Tibial nerve (tissue), 4 donors: ENCODE measurements at regions not wholly inside any gene's neighbourhood (a gene's known extent, or its start where the extent isn't known, plus 50 kb on each side); places are given as distances from the start of the nearest gene placed in this dataset.
A peak's percentile ranks its signal among the peaks of the same experiment; 100 is the strongest.

ENCODE experiments used
- DNase-seq, 2 donors: peaks; one replicate each; pipeline ENCODE4 v3.0.0-alpha.2; 2019; ENCODE audit warnings: low spot score in 2 of 2
- H3K27ac ChIP-seq, 4 donors: fragments of 200-600 bp; sonication (generic) in 3 of 4; one replicate each; pipeline ENCODE4 v1.5.1; 2017 to 2019; ENCODE audit warnings: mild to moderate bottlenecking in 1 of 4
- H3K27me3 ChIP-seq, 2 donors: fragments of 200-600 bp; sonication (generic) in 1 of 2; one replicate each; pipeline versions ENCODE4 v1.5.1 to v1.6.0; 2017 to 2019
- H3K36me3 ChIP-seq, 3 donors: fragments of 200-600 bp; sonication (generic); one replicate each; pipeline ENCODE4 v1.5.1; 2018 to 2019
- H3K4me1 ChIP-seq, 4 donors: fragments of 200-600 bp; sonication (generic) in 3 of 4; one replicate each; pipeline ENCODE4 v1.5.1; 2017 to 2019
- H3K4me3 ChIP-seq, 4 donors: fragments of 200-600 bp; sonication (generic) in 3 of 4; one replicate each; pipeline ENCODE4 v1.5.1; 2017 to 2019; ENCODE audit warnings: mild to moderate bottlenecking in 1 of 4, moderate library complexity in 1 of 4
- H3K9me3 ChIP-seq, 4 donors: fragments of 200-600 bp; sonication (generic) in 3 of 4; one replicate each; pipeline ENCODE4 v1.5.1; 2017 to 2019
- EP300 ChIP-seq, 2 donors: sonication (generic); formaldehyde crosslinking; IDR thresholded peaks; one replicate each; pipeline ENCODE4 v1.6.1; 2017; ENCODE audit warnings: antibody characterized with exemption in 2 of 2, mild to moderate bottlenecking in 1 of 2
- POLR2A ChIP-seq, 2 donors: fragments of 450-650 bp; IDR thresholded peaks; one replicate each; pipeline ENCODE4 v1.6.1; 2017; ENCODE audit warnings: antibody characterized with exemption in 2 of 2, mild to moderate bottlenecking in 2 of 2, moderate library complexity in 2 of 2
- whole genome bisulfite sequencing, 2 donors: methylation state at CpG; one replicate each; pipeline ENCODE4 v1.1.5; 2018; 5-methylcytosine and 5-hydroxymethylcytosine counted together
- TF ChIP-seq, protein P1 (sequence below), 5 experiments: fragments of 200-600 bp in 3 of 5; fragments of 450-650 bp in 2 of 5; sonication (generic) in 3 of 5; IDR thresholded peaks; one replicate each; pipeline ENCODE4 v1.5.1; 2016 to 2019; ENCODE audit warnings: antibody characterized with exemption in 5 of 5, mild to moderate bottlenecking in 3 of 5, moderate library complexity in 2 of 5

DNA sequence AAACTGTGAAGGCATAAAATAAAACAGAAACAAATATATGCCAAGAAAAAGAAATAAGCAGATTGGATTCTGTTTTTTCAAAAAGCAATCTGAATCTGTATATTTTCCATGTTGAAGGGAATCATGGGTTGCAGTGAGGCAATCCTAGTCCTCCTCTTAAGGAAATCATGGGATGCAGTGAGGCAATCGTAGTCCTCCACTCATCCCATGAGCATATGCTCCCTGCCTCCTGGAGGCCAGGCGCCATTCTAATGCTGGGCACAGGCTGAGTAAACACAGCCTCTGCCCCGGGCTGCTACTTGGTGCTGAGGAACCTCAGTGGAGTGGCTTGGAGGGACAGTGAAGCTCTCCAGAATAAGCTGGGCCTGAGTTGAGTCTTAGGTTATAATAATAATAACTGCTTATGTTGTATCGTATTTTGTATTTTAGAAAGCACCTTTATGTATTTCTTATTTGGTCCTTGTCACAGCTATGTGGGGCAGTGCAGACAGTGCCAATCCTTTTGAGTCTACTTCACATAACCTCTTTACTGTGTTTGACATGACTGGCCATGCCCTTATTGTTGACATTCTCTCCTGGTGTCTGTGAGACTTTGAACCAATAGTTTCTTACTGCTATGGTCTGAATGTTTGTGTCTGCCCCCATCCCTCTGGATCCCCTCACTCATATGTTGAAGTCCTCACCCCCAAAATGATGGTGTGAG lies 56.6 kb upstream of the CITED2 start:
- Histone ChIP-seq H3K4me3 (no peak overlapping the region), H3K36me3 (no peaks in the 10 kb centered on the region), H3K9me3 (peaks cover 0 to 6% (median 0%) of the 10 kb centered on the region in 4 donors), H3K4me1 (no peaks in the 10 kb centered on the region), H3K27ac (no peak overlapping the region), H3K27me3 (no peaks in the 10 kb centered on the region)
- DNase-seq = no peak
- TF ChIP-seq EP300 (IDR thresholded peaks at IDR 0.05) (peak in 1 of 2 donors; percentile 20), POLR2A (IDR thresholded peaks at IDR 0.05) (no peak)
- TF ChIP-seq, protein P1, sequence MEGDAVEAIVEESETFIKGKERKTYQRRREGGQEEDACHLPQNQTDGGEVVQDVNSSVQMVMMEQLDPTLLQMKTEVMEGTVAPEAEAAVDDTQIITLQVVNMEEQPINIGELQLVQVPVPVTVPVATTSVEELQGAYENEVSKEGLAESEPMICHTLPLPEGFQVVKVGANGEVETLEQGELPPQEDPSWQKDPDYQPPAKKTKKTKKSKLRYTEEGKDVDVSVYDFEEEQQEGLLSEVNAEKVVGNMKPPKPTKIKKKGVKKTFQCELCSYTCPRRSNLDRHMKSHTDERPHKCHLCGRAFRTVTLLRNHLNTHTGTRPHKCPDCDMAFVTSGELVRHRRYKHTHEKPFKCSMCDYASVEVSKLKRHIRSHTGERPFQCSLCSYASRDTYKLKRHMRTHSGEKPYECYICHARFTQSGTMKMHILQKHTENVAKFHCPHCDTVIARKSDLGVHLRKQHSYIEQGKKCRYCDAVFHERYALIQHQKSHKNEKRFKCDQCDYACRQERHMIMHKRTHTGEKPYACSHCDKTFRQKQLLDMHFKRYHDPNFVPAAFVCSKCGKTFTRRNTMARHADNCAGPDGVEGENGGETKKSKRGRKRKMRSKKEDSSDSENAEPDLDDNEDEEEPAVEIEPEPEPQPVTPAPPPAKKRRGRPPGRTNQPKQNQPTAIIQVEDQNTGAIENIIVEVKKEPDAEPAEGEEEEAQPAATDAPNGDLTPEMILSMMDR (IDR thresholded peaks at IDR 0.05) = no peak
- WGBS, 2 donors = 75 to 86% methylated on average over 4 of the region's 4 CpGs

GRCh38 chr6:139429580-139430145 lies 55.2 kb upstream of the CITED2 start:
- Histone ChIP-seq H3K4me1 (no peaks in the 10 kb centered on the region), H3K36me3 (no peaks in the 10 kb centered on the region), H3K27ac (no peak overlapping the region), H3K4me3 (no peak overlapping the region), H3K9me3 (peaks cover 0 to 6% (median 0%) of the 10 kb centered on the region in 4 donors), H3K27me3 (no peaks in the 10 kb centered on the region)
- no peak for DNase-seq
- TF ChIP-seq, protein P1 (IDR thresholded peaks at IDR 0.05) = no peak
- no peak for TF ChIP-seq POLR2A (IDR thresholded peaks at IDR 0.05)
- no peak for TF ChIP-seq EP300 (IDR thresholded peaks at IDR 0.05)
- 83 to 87% methylated on average over 7 of the region's 7 CpGs for WGBS, 2 donors

GRCh38 chr6:139427199-139427598 lies 52.8 kb upstream of the CITED2 start:
- no peaks in the 10 kb centered on the region for H3K4me1 ChIP-seq
- H3K4me3 ChIP-seq = no peak overlapping the region
- H3K27me3 ChIP-seq = no peaks in the 10 kb centered on the region
- H3K9me3 ChIP-seq = peaks cover 0 to 6% (median 0%) of the 10 kb centered on the region in 4 donors
- no peak for TF ChIP-seq POLR2A (IDR thresholded peaks at IDR 0.05)
- TF ChIP-seq EP300 (IDR thresholded peaks at IDR 0.05) = no peak
- TF ChIP-seq, protein P1 (IDR thresholded peaks at IDR 0.05) = no peak
- H3K36me3 ChIP-seq = no peaks in the 10 kb centered on the region
- DNase-seq = no peak
- H3K27ac ChIP-seq = no peak overlapping the region

DNA sequence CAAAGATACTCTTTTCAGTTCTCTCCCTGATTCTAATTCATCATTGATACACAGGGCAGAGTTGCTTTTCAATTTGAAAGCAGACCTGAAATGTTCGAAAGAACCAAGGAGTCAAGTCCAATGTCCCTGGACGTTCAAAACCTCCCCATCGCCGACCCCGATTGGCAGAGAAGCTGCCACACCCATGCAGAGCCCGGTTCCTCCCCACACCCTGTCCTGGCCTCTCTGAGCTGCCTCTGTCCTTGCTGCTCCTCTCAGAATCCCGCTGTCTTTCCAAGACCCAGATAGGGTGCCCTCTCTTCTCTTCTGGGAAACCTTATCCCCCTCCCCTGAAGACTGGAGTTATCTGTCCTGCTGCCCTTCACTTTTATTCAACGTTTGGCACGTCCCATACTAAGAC lies 52.3 kb upstream of the CITED2 start:
- Histone ChIP-seq H3K27me3 (no peaks in the 10 kb centered on the region), H3K4me3 (no peak overlapping the region), H3K4me1 (no peaks in the 10 kb centered on the region), H3K9me3 (peaks cover 0 to 5% (median 0%) of the 10 kb centered on the region in 4 donors), H3K27ac (no peak overlapping the region), H3K36me3 (no peaks in the 10 kb centered on the region)
- 87 to 88% methylated on average over 9 of the region's 9 CpGs for WGBS, 2 donors
- DNase-seq = no peak
- TF ChIP-seq EP300 (IDR thresholded peaks at IDR 0.05) (no peak), POLR2A (IDR thresholded peaks at IDR 0.05) (no peak)
- TF ChIP-seq, protein P1 (IDR thresholded peaks at IDR 0.05) = no peak

DNA sequence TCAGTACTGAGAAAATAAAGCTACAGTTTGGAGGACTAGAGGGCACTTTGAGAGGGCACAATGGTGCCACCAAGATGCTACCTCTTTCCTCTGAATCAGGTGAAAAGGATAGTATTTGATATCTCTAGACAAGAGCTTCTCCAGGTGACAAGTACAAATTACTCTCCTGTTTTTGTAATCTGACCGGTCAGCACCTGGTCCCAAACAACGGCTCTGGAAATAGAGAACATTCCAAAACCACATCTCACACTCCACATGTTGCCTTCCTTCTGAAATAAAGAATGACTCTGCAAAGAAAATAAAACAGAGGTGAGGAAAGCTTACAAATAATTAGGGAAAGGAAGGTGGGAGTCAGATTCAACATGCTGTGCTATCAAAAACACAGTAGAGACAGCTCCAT lies 51.3 kb upstream of the CITED2 start:
- TF ChIP-seq, protein P1 (IDR thresholded peaks at IDR 0.05) = no peak
- TF ChIP-seq EP300 (IDR thresholded peaks at IDR 0.05) (no peak), POLR2A (IDR thresholded peaks at IDR 0.05) (no peak)
- Histone ChIP-seq H3K36me3 (no peaks in the 10 kb centered on the region), H3K9me3 (no peaks in the 10 kb centered on the region), H3K27me3 (no peaks in the 10 kb centered on the region), H3K4me3 (no peak overlapping the region), H3K4me1 (no peaks in the 10 kb centered on the region), H3K27ac (no peak overlapping the region)
- WGBS, 2 donors = 71 to 79% methylated on average over 2 of the region's 2 CpGs
- DNase-seq = no peak
